HG02588 (cell line): ENCODE measurements at regions not wholly inside any gene's neighbourhood (a gene's known extent, or its start where the extent isn't known, plus 50 kb on each side); places are given as distances from the start of the nearest gene placed in this dataset.
"Not testable (repeated sequence)": the region's sequence is repeated elsewhere in the genome, so short reads cannot be mapped to it uniquely, and the experiment has no call there.

Source experiments
- ATAC-seq: cut with Tn5 transposase; IDR thresholded peaks from one replicate; pipeline ENCODE4 v1.9.1; 2021; ENCODE audit warnings: mild to moderate bottlenecking, moderate library complexity; ENCODE audit not compliant: unreplicated experiment

GRCh38 chr1:149695066-149695465 lies 87.4 kb upstream of the FCGR1A start:
- not testable (repeated sequence) for ATAC-seq

GRCh38 chr1:149700220-149700619 lies 82.3 kb upstream of the FCGR1A start:
- not testable (repeated sequence) for ATAC-seq

DNA sequence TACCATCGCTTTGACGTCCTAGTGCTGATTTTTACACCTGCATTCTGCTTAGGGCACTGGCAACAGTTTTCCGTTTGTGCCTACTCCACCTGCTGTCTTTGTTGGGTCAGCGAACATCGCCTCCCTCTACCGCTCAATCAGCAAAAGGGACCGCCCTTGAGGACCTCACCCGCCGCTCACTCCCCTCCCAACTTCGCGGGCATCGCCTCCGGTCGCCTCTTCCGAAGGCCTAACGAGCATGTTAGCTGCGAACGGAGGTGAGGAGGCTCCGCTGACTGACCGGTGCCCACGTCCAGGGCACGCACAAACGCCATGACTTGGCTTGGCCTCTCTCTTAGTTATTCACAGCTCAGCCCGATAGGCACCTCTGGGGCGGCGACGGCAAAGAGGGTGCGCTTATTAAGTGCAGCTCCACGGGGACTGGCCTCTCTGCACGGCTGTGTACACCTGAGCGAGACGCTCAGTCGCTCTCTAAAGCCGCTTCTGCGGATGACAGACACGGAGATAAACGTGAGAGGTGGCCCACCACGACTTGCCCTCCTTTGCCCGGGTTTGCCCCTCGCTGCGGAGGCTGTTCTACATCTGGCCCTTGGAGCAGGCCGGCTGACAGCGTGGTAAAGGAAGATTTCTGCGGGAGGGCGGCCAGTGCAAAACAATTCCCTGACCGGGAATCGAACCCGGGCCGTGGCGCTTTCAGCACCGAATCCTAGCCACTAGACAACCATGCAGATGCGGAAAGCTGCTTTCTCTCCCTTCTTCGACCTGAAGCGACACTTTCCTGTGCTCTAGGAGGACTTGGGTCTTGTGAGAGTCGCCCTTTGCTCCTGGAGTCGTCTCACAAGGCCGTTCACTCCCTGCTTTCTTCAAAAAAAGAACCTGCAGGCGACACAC lies 81.6 kb upstream of the FCGR1A start:
- ATAC-seq = not testable (repeated sequence)

DNA sequence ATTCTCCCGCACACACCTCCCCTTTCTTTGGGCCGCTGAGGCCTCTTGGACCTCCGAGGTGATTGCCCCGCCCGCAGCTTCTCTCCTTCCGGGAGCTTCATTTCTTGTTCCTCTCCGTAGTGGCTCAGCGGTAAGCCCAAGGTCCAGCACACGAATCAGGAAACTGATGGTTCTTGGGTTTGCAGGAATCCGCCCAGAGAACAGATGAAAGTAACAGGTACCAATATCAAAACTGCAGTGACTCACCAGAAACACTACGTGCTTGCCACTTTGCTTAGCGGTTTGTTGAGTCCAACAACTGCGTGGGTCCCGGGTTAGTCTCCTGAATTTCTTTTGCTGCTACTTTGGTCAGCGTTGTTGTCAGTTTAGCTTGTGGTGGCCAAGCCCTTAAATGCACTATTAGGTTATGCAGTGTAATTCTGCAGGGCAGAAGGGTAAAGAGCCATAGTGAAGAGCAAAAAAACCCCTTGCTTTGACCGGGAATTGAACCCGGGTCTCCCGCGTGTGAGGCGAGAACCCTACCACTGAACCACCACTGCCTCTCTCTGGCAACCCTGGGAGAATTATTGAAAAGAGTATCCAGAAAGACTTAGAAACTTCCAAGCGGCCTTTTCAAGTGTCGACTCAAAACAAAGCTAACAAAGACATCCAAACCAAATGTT lies 74.2 kb upstream of the FCGR1A start:
- ATAC-seq = peak; percentile 72

DNA sequence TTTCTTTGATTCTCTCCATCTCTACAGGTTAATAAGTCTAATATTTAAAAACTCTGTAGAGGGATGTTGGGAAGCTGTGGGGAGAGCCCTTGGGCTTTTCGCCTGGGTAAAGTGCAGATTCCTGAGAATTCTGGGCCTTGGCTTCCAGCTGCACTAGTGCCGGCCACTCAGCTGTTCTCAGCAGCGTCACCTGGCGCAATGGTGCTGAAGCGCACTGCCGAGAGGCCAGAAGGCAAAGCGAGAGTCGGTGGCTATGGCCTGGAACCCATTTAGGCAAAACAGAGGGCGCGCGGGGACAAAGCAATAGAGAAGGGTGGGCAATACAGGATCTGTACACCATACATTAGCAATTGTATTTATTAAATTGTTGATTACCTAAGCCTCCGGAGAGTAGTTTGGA lies 70.8 kb upstream of the FCGR1A start:
- peak; percentile 45 for ATAC-seq

- ATAC-seq = not testable (repeated sequence)
These were observed 70.2 kb upstream of the FCGR1A start for GRCh38 chr1:149712154-149712927.

DNA sequence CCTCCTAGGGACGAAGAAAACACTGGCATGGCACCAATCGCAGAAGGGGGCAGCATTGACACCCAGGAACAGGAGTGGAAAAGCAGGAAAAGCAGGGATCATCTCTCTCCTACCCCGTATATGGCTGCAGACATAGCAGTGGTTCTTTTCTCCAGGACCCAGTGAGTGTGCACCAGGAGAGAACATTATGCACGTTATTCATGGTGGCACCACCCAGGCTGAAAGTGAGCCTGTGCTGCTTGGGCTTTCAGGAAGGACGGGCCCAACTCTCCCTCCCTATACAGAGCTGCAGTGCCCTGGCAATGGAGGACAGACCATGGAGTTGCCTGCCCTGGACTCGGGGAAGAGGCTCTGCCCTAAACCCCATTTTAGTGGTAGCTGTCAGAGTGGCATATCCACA lies 69.0 kb upstream of the FCGR1A start:
- ATAC-seq = not testable (repeated sequence)

GRCh38 chr1:149713952-149714351 lies 68.5 kb upstream of the FCGR1A start:
- not testable (repeated sequence) for ATAC-seq

DNA sequence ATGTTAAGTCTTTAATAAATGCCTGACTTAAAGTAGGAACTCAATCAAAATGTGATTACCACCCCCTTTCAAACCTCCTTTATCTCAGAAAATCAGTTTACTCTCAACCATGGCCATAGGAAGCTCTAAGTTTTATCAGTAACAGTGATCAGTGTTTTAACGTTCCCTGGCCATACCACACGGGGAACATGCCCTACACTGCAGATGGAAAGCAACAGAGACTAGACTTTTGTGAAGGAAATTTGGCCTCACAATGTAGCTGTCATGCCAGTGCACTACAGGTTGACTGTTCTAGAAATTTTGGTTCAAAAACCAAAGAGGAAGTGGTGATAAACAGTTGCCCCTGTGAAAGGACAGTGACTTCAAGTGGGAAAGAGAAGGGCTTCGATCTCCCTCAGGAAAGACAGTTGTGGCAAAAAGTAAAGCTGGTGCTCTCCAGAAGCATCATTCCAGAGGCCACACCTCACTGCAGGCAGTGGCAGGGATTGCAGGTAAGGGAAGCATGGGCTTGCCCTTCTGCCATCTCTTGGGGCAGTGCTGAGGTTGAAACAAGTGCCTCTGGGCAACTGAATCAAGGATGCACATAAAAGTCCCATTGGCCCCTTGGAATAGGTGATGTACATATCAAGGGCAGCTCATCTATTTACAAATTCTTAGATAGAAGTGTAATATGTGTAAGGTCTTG lies 57.7 kb upstream of the FCGR1A start:
- not testable (repeated sequence) for ATAC-seq

- ATAC-seq = not testable (repeated sequence)
These were observed 55.8 kb upstream of the FCGR1A start for GRCh38 chr1:149726688-149727087.

DNA sequence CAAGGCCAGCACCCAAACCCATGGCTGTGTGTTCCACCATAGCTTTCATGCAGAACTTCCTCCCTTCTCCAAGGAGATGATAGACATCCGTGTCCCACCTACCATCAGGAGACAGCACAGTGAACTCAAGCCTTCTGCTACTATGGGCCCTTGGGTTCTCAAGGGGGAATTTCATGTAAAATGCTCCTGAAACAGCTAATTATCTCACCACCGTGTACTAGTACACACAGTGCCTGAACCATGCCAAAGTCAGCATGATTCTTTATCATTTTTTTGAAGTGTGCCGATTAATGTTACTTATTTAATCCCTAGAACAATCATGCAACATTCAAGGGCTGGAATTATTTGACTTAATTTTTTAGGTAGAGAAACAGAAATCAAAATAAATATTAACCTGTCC lies 53.9 kb upstream of the FCGR1A start:
- ATAC-seq = not testable (repeated sequence)
